Brain microvascular endothelial cell (primary cell): ENCODE measurements at regions not wholly inside any gene's neighbourhood (a gene's known extent, or its start where the extent isn't known, plus 50 kb on each side); places are given as distances from the start of the nearest gene placed in this dataset.

Source experiments
- DNase-seq: peaks from one replicate; pipeline ENCODE4 v3.0.0-alpha.2; 2020
- H3K27ac ChIP-seq: fragments of 250-450 bp; sonication (Bioruptor Pico); 2 replicates; pipeline ENCODE4 v1.5.1; 2020; ENCODE audit warnings: mild to moderate bottlenecking, moderate library complexity
- H3K27me3 ChIP-seq: fragments of 250-450 bp; sonication (Bioruptor Pico); replicated peaks from 2 replicates; pipeline ENCODE4 v1.5.1; 2020; ENCODE audit warnings: mild to moderate bottlenecking
- H3K36me3 ChIP-seq: fragments of 250-450 bp; sonication (Bioruptor Pico); replicated peaks from 2 replicates; pipeline ENCODE4 v1.5.1; 2020; ENCODE audit warnings: mild to moderate bottlenecking
- H3K4me3 ChIP-seq: 2 replicates; pipeline ENCODE4 v1.5.1; 2011; ENCODE audit warnings: low read depth, mild to moderate bottlenecking, control low read depth, low read length, moderate library complexity
- CTCF ChIP-seq: IDR thresholded peaks from 2 replicates; pipeline ENCODE4 v1.5.1; 2011; ENCODE audit warnings: low read depth, mild to moderate bottlenecking, moderate library complexity, low read length, control low read depth, inconsistent platforms; ENCODE audit errors: missing control alignments
- in situ Hi-C: cut with HindIII; loops from 2 replicates; pipeline ENCODE4 v1.10.0; 2017; ENCODE audit warnings: low sequenced_read_pairs, low pct_ligation_motif_present

- Histone ChIP-seq H3K36me3 (no peaks in the 10 kb centered on the region), H3K4me3 (no peak overlapping the region), H3K27ac (no peak overlapping the region), H3K27me3 (no peaks in the 10 kb centered on the region)
- TF ChIP-seq CTCF, result no peak
- DNase-seq, result no peak
- in situ Hi-C loops, result no loop called here
Observed at GRCh38 chr10:131587976-131588680, 276.6 kb upstream of the TCERG1L start.

GRCh38 chr10:131588704-131589220 is 277.2 kb upstream of the TCERG1L start:
- Histone ChIP-seq H3K4me3 (no peak overlapping the region), H3K27ac (no peak overlapping the region), H3K36me3 (no peaks in the 10 kb centered on the region), H3K27me3 (no peaks in the 10 kb centered on the region)
- TF ChIP-seq CTCF, result no peak
- in situ Hi-C loops, result no loop called here
- DNase-seq, result no peak

- Histone ChIP-seq H3K4me3 (no peak overlapping the region), H3K27ac (no peak overlapping the region), H3K36me3 (no peaks in the 10 kb centered on the region), H3K27me3 (no peaks in the 10 kb centered on the region)
- no peak for TF ChIP-seq CTCF
- DNase-seq, result no peak
- in situ Hi-C loops, result no loop called here
Observed at GRCh38 chr10:131590567-131590966, 279.0 kb upstream of the TCERG1L start.

GRCh38 chr10:131591936-131592335 is 280.4 kb upstream of the TCERG1L start:
- no peak for TF ChIP-seq CTCF
- H3K27me3 ChIP-seq, result no peaks in the 10 kb centered on the region
- H3K36me3 ChIP-seq, result no peaks in the 10 kb centered on the region
- in situ Hi-C loops, result no loop called here
- H3K27ac ChIP-seq, result no peak overlapping the region
- no peak for DNase-seq
- H3K4me3 ChIP-seq, result no peak overlapping the region

- Histone ChIP-seq H3K4me3 (no peak overlapping the region), H3K27ac (no peak overlapping the region), H3K27me3 (no peaks in the 10 kb centered on the region), H3K36me3 (no peaks in the 10 kb centered on the region)
- no peak for DNase-seq
- in situ Hi-C loops, result no loop called here
- no peak for TF ChIP-seq CTCF
Observed at GRCh38 chr10:131609176-131609575, 291.6 kb upstream of the PPP2R2D start.

GRCh38 chr10:131615150-131615549 is 285.7 kb upstream of the PPP2R2D start:
- H3K4me3 ChIP-seq, result no peak overlapping the region
- in situ Hi-C loops, result no loop called here
- no peak for TF ChIP-seq CTCF
- H3K27me3 ChIP-seq, result no peaks in the 10 kb centered on the region
- DNase-seq, result no peak
- H3K36me3 ChIP-seq, result no peaks in the 10 kb centered on the region
- H3K27ac ChIP-seq, result no peak overlapping the region
